Fibroblast of the conjunctiva (primary cell): ENCODE measurements at regions not wholly inside any gene's neighbourhood (a gene's known extent, or its start where the extent isn't known, plus 50 kb on each side); places are given as distances from the start of the nearest gene placed in this dataset.
A peak's percentile ranks its signal among the peaks of the same experiment; 100 is the strongest.

Experiments
- DNase-seq: peaks from one replicate; pipeline ENCODE4 v3.0.0-alpha.2; 2010; ENCODE audit warnings: low read depth

- DNase-seq: no peak
Measured at GRCh38 chrX:130974323-130974722, 71.3 kb upstream of the ENOX2 start.

- DNase-seq: peak; percentile 27
Measured at GRCh38 chrX:130975947-130976346, 72.9 kb upstream of the ENOX2 start.

GRCh38 chrX:130981836-130982235 lies 76.3 kb upstream of the ARHGAP36 start:
- DNase-seq: no peak

- no peak for DNase-seq
Measured at GRCh38 chrX:130984782-130985181, 73.4 kb upstream of the ARHGAP36 start.

GRCh38 chrX:130987241-130987640 lies 70.9 kb upstream of the ARHGAP36 start:
- no peak for DNase-seq

- no peak for DNase-seq
Measured at GRCh38 chrX:130990723-130991122, 67.4 kb upstream of the ARHGAP36 start.

GRCh38 chrX:130994671-130995070 lies 63.5 kb upstream of the ARHGAP36 start:
- no peak for DNase-seq

- no peak for DNase-seq
Measured at GRCh38 chrX:130995439-130995838, 62.7 kb upstream of the ARHGAP36 start.

- no peak for DNase-seq
Measured at GRCh38 chrX:130997314-130997713, 60.8 kb upstream of the ARHGAP36 start.

- no peak for DNase-seq
Measured at GRCh38 chrX:130999360-130999759, 58.8 kb upstream of the ARHGAP36 start.
